ENCODE measurements at regions not wholly inside any gene's neighbourhood (a gene's known extent, or its start where the extent isn't known, plus 50 kb on each side); places are given as distances from the start of the nearest gene placed in this dataset.

GRCh38 chr2:195500879-195501278, 156.1 kb upstream of the SLC39A10 start:
- TF ChIP-seq SIN3A (IDR thresholded peaks at IDR 0.05; ENCODE audit: low read depth) (no peak), JUND (IDR thresholded peaks at IDR 0.05) (no peak), TCF7L2 (IDR thresholded peaks at IDR 0.05; ENCODE audit: borderline replicate concordance, extremely low read depth, insufficient read depth, insufficient read length) (no peak), ZBTB33 (IDR thresholded peaks at IDR 0.05; ENCODE audit: extremely low read depth, insufficient replicate concordance, low read length) (no peak), SRF (IDR thresholded peaks at IDR 0.05; ENCODE audit: low read depth) (no peak), EZH2 (IDR thresholded peaks at IDR 0.05) (no peak)
- BruUV-seq (replicated peaks): no TSS peak
- Histone ChIP-seq H2AFZ (ENCODE audit: low read depth, low read length, poor library complexity, severe bottlenecking) (no peak overlapping the region), H3K36me3 (ENCODE audit: control insufficient read depth in 1 of 2, insufficient read depth in 2 of 2, low read length in 2 of 2) (no peaks in the 10 kb centered on the region), H3K27ac (ENCODE audit: low read depth, low read length) (no peak overlapping the region), H3K4me2 (ENCODE audit: low read length) (no peak overlapping the region), H3K9ac (ENCODE audit: low read length) (no peak overlapping the region), H3K4me3 (replicated peaks in 1 of 2; ENCODE audit: low read depth in 1 of 2, low read length in 2 of 2) (no peak overlapping the region), H4K20me1 (ENCODE audit: insufficient read depth) (no peaks in the 10 kb centered on the region), H3K9me2 (ENCODE audit: insufficient read depth) (no peaks in the 10 kb centered on the region), H3K79me2 (ENCODE audit: insufficient read depth, low read length) (no peaks in the 10 kb centered on the region), H3K9me3 (ENCODE audit: control insufficient read depth in 1 of 2, insufficient read depth in 1 of 2, low read depth in 1 of 2, low read length in 2 of 2) (no peaks in the 10 kb centered on the region), H3K27me3 (ENCODE audit: insufficient read depth, low read length) (no peaks in the 10 kb centered on the region), H3K4me1 (ENCODE audit: control insufficient read depth in 1 of 2, insufficient read depth in 2 of 2, low read length in 2 of 2) (no peaks in the 10 kb centered on the region)
- intact Hi-C loops (cut with micrococcal nuclease): no loop called here
- no peak for ATAC-seq
- no peak for DNase-seq (ENCODE audit: low read depth, low spot score)
- CTCF ChIA-PET: no interaction called here
- POLR2A ChIA-PET: no interaction called here
- RAD21 ChIA-PET (ENCODE audit: low non-redundant PET in 1 of 2, low total read pairs in 2 of 2, uncharacterized antibody in 2 of 2, unreplicated experiment in 2 of 2): no interaction called here

- POLR2A ChIA-PET: no interaction called here
- BruUV-seq (replicated peaks): no TSS peak
- TF ChIP-seq ATF3 (IDR thresholded peaks at IDR 0.05): no peak
- TF ChIP-seq JUND (IDR thresholded peaks at IDR 0.05): no peak
- no peak for TF ChIP-seq MAX (IDR thresholded peaks at IDR 0.05)
- TF ChIP-seq SIN3A (IDR thresholded peaks at IDR 0.05; ENCODE audit: low read depth): no peak
- no peak for TF ChIP-seq EZH2phosphoT487 (IDR thresholded peaks at IDR 0.05; ENCODE audit: borderline replicate concordance)
- TF ChIP-seq EGR1 (IDR thresholded peaks at IDR 0.05; ENCODE audit: low read depth): no peak
- TF ChIP-seq, protein P1, sequence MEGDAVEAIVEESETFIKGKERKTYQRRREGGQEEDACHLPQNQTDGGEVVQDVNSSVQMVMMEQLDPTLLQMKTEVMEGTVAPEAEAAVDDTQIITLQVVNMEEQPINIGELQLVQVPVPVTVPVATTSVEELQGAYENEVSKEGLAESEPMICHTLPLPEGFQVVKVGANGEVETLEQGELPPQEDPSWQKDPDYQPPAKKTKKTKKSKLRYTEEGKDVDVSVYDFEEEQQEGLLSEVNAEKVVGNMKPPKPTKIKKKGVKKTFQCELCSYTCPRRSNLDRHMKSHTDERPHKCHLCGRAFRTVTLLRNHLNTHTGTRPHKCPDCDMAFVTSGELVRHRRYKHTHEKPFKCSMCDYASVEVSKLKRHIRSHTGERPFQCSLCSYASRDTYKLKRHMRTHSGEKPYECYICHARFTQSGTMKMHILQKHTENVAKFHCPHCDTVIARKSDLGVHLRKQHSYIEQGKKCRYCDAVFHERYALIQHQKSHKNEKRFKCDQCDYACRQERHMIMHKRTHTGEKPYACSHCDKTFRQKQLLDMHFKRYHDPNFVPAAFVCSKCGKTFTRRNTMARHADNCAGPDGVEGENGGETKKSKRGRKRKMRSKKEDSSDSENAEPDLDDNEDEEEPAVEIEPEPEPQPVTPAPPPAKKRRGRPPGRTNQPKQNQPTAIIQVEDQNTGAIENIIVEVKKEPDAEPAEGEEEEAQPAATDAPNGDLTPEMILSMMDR (IDR thresholded peaks at IDR 0.05 in 2 of 3, conservative IDR thresholded peaks at IDR 0.05 in 1 of 3; ENCODE audit: borderline replicate concordance in 1 of 3, insufficient read depth in 1 of 3, low read depth in 2 of 3, low read length in 2 of 3): no peak
- no peak for TF ChIP-seq ZNF274 (IDR thresholded peaks at IDR 0.05; ENCODE audit: low read depth, low read length)
- TF ChIP-seq ZBTB33 (IDR thresholded peaks at IDR 0.05; ENCODE audit: extremely low read depth, insufficient replicate concordance, low read length): no peak
These were observed 158.1 kb upstream of the SLC39A10 start for GRCh38 chr2:195498839-195499490.

More at GRCh38 chr2:195498839-195499490, 158.1 kb upstream of the SLC39A10 start:
- Histone ChIP-seq H3K9ac (ENCODE audit: low read length) (no peak overlapping the region), H4K20me1 (ENCODE audit: insufficient read depth) (no peaks in the 10 kb centered on the region), H3K36me3 (ENCODE audit: control insufficient read depth in 1 of 2, insufficient read depth in 2 of 2, low read length in 2 of 2) (no peaks in the 10 kb centered on the region), H3K9me2 (ENCODE audit: insufficient read depth) (no peaks in the 10 kb centered on the region), H2AFZ (ENCODE audit: low read depth, low read length, poor library complexity, severe bottlenecking) (no peak overlapping the region), H3K9me3 (ENCODE audit: control insufficient read depth in 1 of 2, insufficient read depth in 1 of 2, low read depth in 1 of 2, low read length in 2 of 2) (no peaks in the 10 kb centered on the region), H3K4me2 (ENCODE audit: low read length) (no peak overlapping the region), H3K4me1 (ENCODE audit: control insufficient read depth in 1 of 2, insufficient read depth in 2 of 2, low read length in 2 of 2) (no peaks in the 10 kb centered on the region), H3K27me3 (ENCODE audit: insufficient read depth, low read length) (no peaks in the 10 kb centered on the region), H3K27ac (ENCODE audit: low read depth, low read length) (no peak overlapping the region), H3K79me2 (ENCODE audit: insufficient read depth, low read length) (no peaks in the 10 kb centered on the region), H3K4me3 (replicated peaks in 1 of 2; ENCODE audit: low read depth in 1 of 2, low read length in 2 of 2) (no peak overlapping the region)
- DNase-seq (ENCODE audit: low read depth, low spot score) (no peak), ATAC-seq (no peak)
- ChIA-PET RAD21 (ENCODE audit: low non-redundant PET in 1 of 2, low total read pairs in 2 of 2, uncharacterized antibody in 2 of 2, unreplicated experiment in 2 of 2) (interaction anchor here in 1 of 2 experiments (1.3 kb wide), 1 partner anchor 35 kb away, joined by 3 read pairs; no protein-coding TSS in a partner anchor), CTCF (interaction anchor here (0.7 to 2.5 kb wide), 7 partner anchors 8 to 439 kb away, joined by 3 to 16 read pairs (median 6); partner anchors contain the start of gene SLC39A10)
- intact Hi-C loops (cut with micrococcal nuclease): loop anchor here (1.0 to 2.0 kb wide), 3 partner anchors 161 to 568 kb away; no protein-coding TSS in a partner anchor

Data from HCT116 (cell line).